Breast epithelium (tissue), 3 donors: ENCODE measurements at regions not wholly inside any gene's neighbourhood (a gene's known extent, or its start where the extent isn't known, plus 50 kb on each side); places are given as distances from the start of the nearest gene placed in this dataset.

Experiments used
- POLR2A ChIP-seq: fragments of 450-650 bp; IDR thresholded peaks from one replicate; pipeline ENCODE4 v1.6.1; 2016; ENCODE audit warnings: antibody characterized with exemption, mild to moderate bottlenecking, moderate library complexity
- POLR2AphosphoS5 ChIP-seq, 3 donors: sonication (generic); formaldehyde crosslinking; IDR thresholded peaks; one replicate each; pipeline ENCODE4 v1.6.1; 2017; ENCODE audit warnings: antibody characterized with exemption in 3 of 3
- TF ChIP-seq, protein P1 (sequence below), 3 donors: fragments of 450-650 bp; IDR thresholded peaks; one replicate each; pipeline ENCODE4 v1.5.1; 2016 to 2017; ENCODE audit warnings: antibody characterized with exemption in 3 of 3, mild to moderate bottlenecking in 3 of 3, moderate library complexity in 3 of 3

- TF ChIP-seq, protein P1, sequence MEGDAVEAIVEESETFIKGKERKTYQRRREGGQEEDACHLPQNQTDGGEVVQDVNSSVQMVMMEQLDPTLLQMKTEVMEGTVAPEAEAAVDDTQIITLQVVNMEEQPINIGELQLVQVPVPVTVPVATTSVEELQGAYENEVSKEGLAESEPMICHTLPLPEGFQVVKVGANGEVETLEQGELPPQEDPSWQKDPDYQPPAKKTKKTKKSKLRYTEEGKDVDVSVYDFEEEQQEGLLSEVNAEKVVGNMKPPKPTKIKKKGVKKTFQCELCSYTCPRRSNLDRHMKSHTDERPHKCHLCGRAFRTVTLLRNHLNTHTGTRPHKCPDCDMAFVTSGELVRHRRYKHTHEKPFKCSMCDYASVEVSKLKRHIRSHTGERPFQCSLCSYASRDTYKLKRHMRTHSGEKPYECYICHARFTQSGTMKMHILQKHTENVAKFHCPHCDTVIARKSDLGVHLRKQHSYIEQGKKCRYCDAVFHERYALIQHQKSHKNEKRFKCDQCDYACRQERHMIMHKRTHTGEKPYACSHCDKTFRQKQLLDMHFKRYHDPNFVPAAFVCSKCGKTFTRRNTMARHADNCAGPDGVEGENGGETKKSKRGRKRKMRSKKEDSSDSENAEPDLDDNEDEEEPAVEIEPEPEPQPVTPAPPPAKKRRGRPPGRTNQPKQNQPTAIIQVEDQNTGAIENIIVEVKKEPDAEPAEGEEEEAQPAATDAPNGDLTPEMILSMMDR (IDR thresholded peaks at IDR 0.05) = no peak
- TF ChIP-seq POLR2AphosphoS5 (IDR thresholded peaks at IDR 0.05) (no peak), POLR2A (no peak)
Observed at GRCh38 chr2:18684206-18685038, 95.1 kb upstream of the NT5C1B start.
